Gastrocnemius medialis (tissue), 4 donors: ENCODE measurements at regions not wholly inside any gene's neighbourhood (a gene's known extent, or its start where the extent isn't known, plus 50 kb on each side); places are given as distances from the start of the nearest gene placed in this dataset.

Experiments
- POLR2A ChIP-seq, 2 donors: fragments of 450-650 bp; IDR thresholded peaks; one replicate each; pipeline ENCODE4 v1.6.1; 2017; ENCODE audit warnings: antibody characterized with exemption in 2 of 2, mild to moderate bottlenecking in 2 of 2, moderate library complexity in 2 of 2
- TF ChIP-seq, protein P1 (sequence below), 5 experiments: fragments of 450-650 bp in 3 of 5; fragments of 200-600 bp in 2 of 5; sonication (generic) in 2 of 5; IDR thresholded peaks in 4 of 5; conservative IDR thresholded peaks in 1 of 5; 1 replicate in 4 of 5; 2 replicates in 1 of 5; pipeline ENCODE4 v1.5.1; 2016 to 2019; ENCODE audit warnings: antibody characterized with exemption in 5 of 5, mild to moderate bottlenecking in 3 of 5, moderate library complexity in 3 of 5

- TF ChIP-seq, protein P1, sequence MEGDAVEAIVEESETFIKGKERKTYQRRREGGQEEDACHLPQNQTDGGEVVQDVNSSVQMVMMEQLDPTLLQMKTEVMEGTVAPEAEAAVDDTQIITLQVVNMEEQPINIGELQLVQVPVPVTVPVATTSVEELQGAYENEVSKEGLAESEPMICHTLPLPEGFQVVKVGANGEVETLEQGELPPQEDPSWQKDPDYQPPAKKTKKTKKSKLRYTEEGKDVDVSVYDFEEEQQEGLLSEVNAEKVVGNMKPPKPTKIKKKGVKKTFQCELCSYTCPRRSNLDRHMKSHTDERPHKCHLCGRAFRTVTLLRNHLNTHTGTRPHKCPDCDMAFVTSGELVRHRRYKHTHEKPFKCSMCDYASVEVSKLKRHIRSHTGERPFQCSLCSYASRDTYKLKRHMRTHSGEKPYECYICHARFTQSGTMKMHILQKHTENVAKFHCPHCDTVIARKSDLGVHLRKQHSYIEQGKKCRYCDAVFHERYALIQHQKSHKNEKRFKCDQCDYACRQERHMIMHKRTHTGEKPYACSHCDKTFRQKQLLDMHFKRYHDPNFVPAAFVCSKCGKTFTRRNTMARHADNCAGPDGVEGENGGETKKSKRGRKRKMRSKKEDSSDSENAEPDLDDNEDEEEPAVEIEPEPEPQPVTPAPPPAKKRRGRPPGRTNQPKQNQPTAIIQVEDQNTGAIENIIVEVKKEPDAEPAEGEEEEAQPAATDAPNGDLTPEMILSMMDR (IDR thresholded peaks at IDR 0.05 in 4 of 5, conservative IDR thresholded peaks at IDR 0.05 in 1 of 5), result no peak
- TF ChIP-seq POLR2A (IDR thresholded peaks at IDR 0.05), result no peak
Measured at GRCh38 chr18:48459465-48459864, 50.3 kb upstream of the ZBTB7C start.
